H9 (cell line): ENCODE measurements at regions not wholly inside any gene's neighbourhood (a gene's known extent, or its start where the extent isn't known, plus 50 kb on each side); places are given as distances from the start of the nearest gene placed in this dataset.

Experiments
- DNase-seq: peaks from one replicate; pipeline ENCODE4 v3.0.0-alpha.2; 2017
- H2AFZ ChIP-seq: one replicate; pipeline ENCODE4 v1.6.1; 2013; ENCODE audit warnings: mild to moderate bottlenecking, low read length, control low read depth, moderate library complexity
- H2AK5ac ChIP-seq: 2 replicates; pipeline ENCODE4 v1.6.1; 2013; ENCODE audit warnings: low read length, control low read depth, mixed read lengths; ENCODE audit not compliant: insufficient read length
- H2BK120ac ChIP-seq: one replicate; pipeline ENCODE4 v1.6.1; 2013; ENCODE audit warnings: low read depth, mild to moderate bottlenecking, low read length, control low read depth, inconsistent platforms; ENCODE audit not compliant: poor library complexity, severe bottlenecking
- H2BK12ac ChIP-seq: 2 replicates; pipeline ENCODE4 v1.6.1; 2013; ENCODE audit warnings: low read length, control low read depth, mixed read lengths, low read depth; ENCODE audit not compliant: insufficient read length
- H2BK15ac ChIP-seq: 2 replicates; pipeline ENCODE4 v1.6.1; 2013; ENCODE audit warnings: low read depth, low read length, control low read depth
- H2BK20ac ChIP-seq: one replicate; pipeline ENCODE4 v1.6.1; 2013; ENCODE audit warnings: low read depth, mild to moderate bottlenecking, low read length, control low read depth, inconsistent platforms; ENCODE audit not compliant: poor library complexity, severe bottlenecking
- H2BK5ac ChIP-seq: 2 replicates; pipeline ENCODE4 v1.6.1; 2013; ENCODE audit warnings: low read length, control low read depth, mixed read lengths; ENCODE audit not compliant: insufficient read length
- H3K14ac ChIP-seq: 2 replicates; pipeline ENCODE4 v1.6.1; 2013; ENCODE audit warnings: low read length, control low read depth; ENCODE audit not compliant: insufficient read depth
- H3K18ac ChIP-seq: 2 replicates; pipeline ENCODE4 v1.6.1; 2013; ENCODE audit warnings: low read depth, mild to moderate bottlenecking, mixed read lengths, low read length, control low read depth; ENCODE audit not compliant: insufficient read length
- H3K23ac ChIP-seq: 2 replicates; pipeline ENCODE4 v1.6.1; 2013; ENCODE audit warnings: low read length, control low read depth, mixed read lengths, low read depth; ENCODE audit not compliant: insufficient read length
- H3K23me2 ChIP-seq: 2 replicates; pipeline ENCODE4 v1.6.1; 2013; ENCODE audit warnings: low read depth, mild to moderate bottlenecking, mixed read lengths, low read length, control low read depth; ENCODE audit not compliant: insufficient read length, poor library complexity, severe bottlenecking
- H3K27ac ChIP-seq: 2 replicates; pipeline ENCODE4 v1.5.1; 2013; ENCODE audit warnings: low read length, control low read depth, mixed read lengths, low read depth; ENCODE audit not compliant: insufficient read length
- H3K27me3 ChIP-seq: 2 replicates; pipeline ENCODE4 v1.6.1; 2013; ENCODE audit warnings: low read length, control low read depth, inconsistent platforms; ENCODE audit not compliant: insufficient read depth
- H3K4ac ChIP-seq: 2 replicates; pipeline ENCODE4 v1.6.1; 2013; ENCODE audit warnings: low read depth, mild to moderate bottlenecking, control low read depth, inconsistent platforms, low read length, moderate library complexity
- H3K4me1 ChIP-seq: 2 replicates; pipeline ENCODE4 v1.6.1; 2013; ENCODE audit warnings: low read length, control low read depth, inconsistent platforms; ENCODE audit not compliant: insufficient read depth
- H3K4me2 ChIP-seq: 2 replicates; pipeline ENCODE4 v1.6.1; 2013; ENCODE audit warnings: low read length, control low read depth, mixed read lengths; ENCODE audit not compliant: insufficient read length, insufficient read depth
- H3K56ac ChIP-seq: 2 replicates; pipeline ENCODE4 v1.6.1; 2013; ENCODE audit warnings: low read depth, mild to moderate bottlenecking, mixed read lengths, low read length, control low read depth; ENCODE audit not compliant: insufficient read length
- H3K79me1 ChIP-seq: 2 replicates; pipeline ENCODE4 v1.6.1; 2013; ENCODE audit warnings: low read depth, mild to moderate bottlenecking, moderate library complexity, low read length, control low read depth, inconsistent platforms; ENCODE audit not compliant: insufficient read depth, poor library complexity, severe bottlenecking
- H3K79me2 ChIP-seq: 2 replicates; pipeline ENCODE4 v1.6.1; 2013; ENCODE audit warnings: low read length, control low read depth, inconsistent platforms; ENCODE audit not compliant: insufficient read depth
- H3K9ac ChIP-seq: 2 replicates; pipeline ENCODE4 v1.6.1; 2013; ENCODE audit warnings: low read length, control low read depth, mixed read lengths; ENCODE audit not compliant: insufficient read length; ENCODE audit errors: extremely low read depth
- H3K9me3 ChIP-seq: one replicate; pipeline ENCODE4 v1.6.1; 2013; ENCODE audit warnings: low read depth, low read length, inconsistent platforms; ENCODE audit not compliant: control insufficient read depth
- H3T11ph ChIP-seq: one replicate; pipeline ENCODE4 v1.6.1; 2013; ENCODE audit warnings: mild to moderate bottlenecking, low read length, control low read depth, inconsistent platforms
- H4K20me1 ChIP-seq: one replicate; pipeline ENCODE4 v1.6.1; 2013; ENCODE audit not compliant: control insufficient read depth, insufficient read length, insufficient read depth
- H4K5ac ChIP-seq: 2 replicates; pipeline ENCODE4 v1.6.1; 2013; ENCODE audit warnings: low read depth, mild to moderate bottlenecking, mixed read lengths, low read length, control low read depth; ENCODE audit not compliant: insufficient read length
- H4K8ac ChIP-seq: replicated peaks from 2 replicates; pipeline ENCODE4 v1.6.1; 2013; ENCODE audit warnings: low read length, control low read depth, mixed read lengths, low read depth; ENCODE audit not compliant: insufficient read length
- H4K91ac ChIP-seq: 2 replicates; pipeline ENCODE4 v1.6.1; 2013; ENCODE audit warnings: low read depth, mild to moderate bottlenecking, moderate library complexity, mixed read lengths, low read length, control low read depth; ENCODE audit not compliant: insufficient read length
- H3K27ac Mint-ChIP-seq, 3 experiments: 2 replicates in 2 of 3; 3 replicates in 1 of 3; pipeline ENCODE4 v1.8.0; 2020 to 2021; ENCODE audit warnings: mixed read lengths in 3 of 3, mild to moderate bottlenecking in 1 of 3, moderate library complexity in 1 of 3
- H3K27me3 Mint-ChIP-seq: 2 replicates; pipeline ENCODE4 v1.8.0; 2021; ENCODE audit warnings: low read depth, mild to moderate bottlenecking, moderate library complexity, mixed read lengths
- H3K36me3 Mint-ChIP-seq, 3 experiments: 2 replicates in 2 of 3; 3 replicates in 1 of 3; pipeline ENCODE4 v1.8.0; 2020 to 2021; ENCODE audit warnings: low read depth in 3 of 3, mixed read lengths in 3 of 3; ENCODE audit not compliant: insufficient read depth in 1 of 3
- H3K4me1 Mint-ChIP-seq, 2 experiments: 2 replicates each; pipeline ENCODE4 v1.8.0; 2020; ENCODE audit warnings: mixed read lengths in 2 of 2
- H3K4me3 Mint-ChIP-seq, 2 experiments: 2 replicates in 1 of 2; 3 replicates in 1 of 2; pipeline ENCODE4 v1.8.0; 2020 to 2021; ENCODE audit warnings: mild to moderate bottlenecking in 2 of 2, mixed read lengths in 2 of 2, moderate library complexity in 1 of 2
- H3K9me3 Mint-ChIP-seq, 2 experiments: 2 replicates in 1 of 2; 3 replicates in 1 of 2; pipeline ENCODE4 v1.8.0; 2020; ENCODE audit warnings: mild to moderate bottlenecking in 2 of 2, mixed read lengths in 2 of 2, moderate library complexity in 1 of 2
- CTCF ChIP-seq: fragments of 200-600 bp; sonication (generic); conservative IDR thresholded peaks from 3 replicates; pipeline ENCODE4 v1.8.0; 2021; ENCODE audit warnings: antibody characterized with exemption, mild to moderate bottlenecking
- WGBS: extraction: QIAGEN DNeasy Blood & Tissue Kit; methylation state at CpG from one replicate; pipeline ENCODE4 v1.1.7; 2013; ENCODE audit warnings: missing lambda C conversion rate, low lambda C conversion rate, mixed read lengths; ENCODE audit not compliant: insufficient read length; ENCODE audit errors: extremely low coverage; 5-methylcytosine and 5-hydroxymethylcytosine counted together

DNA sequence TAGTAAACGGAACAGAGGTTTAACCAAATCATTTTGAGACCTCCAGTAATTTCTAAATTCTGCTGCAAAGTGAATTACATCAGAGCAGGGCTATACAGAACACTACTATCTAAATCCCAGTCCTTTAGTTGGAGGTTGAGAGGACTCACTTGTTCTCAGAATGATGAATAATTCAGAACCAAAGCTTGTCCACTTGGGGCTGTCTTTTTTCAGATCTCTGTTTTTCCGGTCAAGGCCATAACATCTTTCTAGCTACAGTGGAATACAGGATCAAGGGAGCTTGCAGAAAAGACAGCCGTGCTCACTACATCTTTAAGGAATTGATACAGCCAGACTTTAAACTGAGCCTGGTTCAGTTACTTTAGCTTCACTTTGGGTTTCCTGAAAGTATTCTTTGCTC, 194.5 kb downstream of the EFHB start:
- H3K14ac ChIP-seq, result no peak overlapping the region

More for the DNA sequence above, 194.5 kb downstream of the EFHB start:
- H3K9me3 ChIP-seq, result no peaks in the 10 kb centered on the region
- no peaks in the 10 kb centered on the region for H3K36me3 Mint-ChIP-seq
- H3K27me3 Mint-ChIP-seq, result no peaks in the 10 kb centered on the region
- no peak overlapping the region for H2AFZ ChIP-seq
- no peak overlapping the region for H3K9ac ChIP-seq
- DNase-seq, result no peak
- no CpG with 5 or more reads among the region's 3 CpGs for WGBS
- H2BK120ac ChIP-seq, result no peak overlapping the region
- H4K8ac ChIP-seq, result no peak overlapping the region
- H3K9me3 Mint-ChIP-seq, result no peaks in the 10 kb centered on the region
- no peak overlapping the region for H4K5ac ChIP-seq
- H2BK12ac ChIP-seq, result no peak overlapping the region
- H3T11ph ChIP-seq, result no peak overlapping the region
- no peaks in the 10 kb centered on the region for H3K79me1 ChIP-seq
- H2AK5ac ChIP-seq, result no peak overlapping the region
- no peak overlapping the region for H3K4ac ChIP-seq
- H2BK5ac ChIP-seq, result no peak overlapping the region
- H4K91ac ChIP-seq, result no peak overlapping the region
- H3K23ac ChIP-seq, result no peak overlapping the region
- no peak overlapping the region for H3K56ac ChIP-seq
- H3K4me1 Mint-ChIP-seq, result peaks cover 12 to 26% of the 10 kb centered on the region in 2 experiments
- H2BK20ac ChIP-seq, result no peak overlapping the region
- no peak overlapping the region for H3K27ac ChIP-seq
- no peaks in the 10 kb centered on the region for H3K27me3 ChIP-seq
- H3K79me2 ChIP-seq, result no peaks in the 10 kb centered on the region
- no peak overlapping the region for H3K4me2 ChIP-seq
- H2BK15ac ChIP-seq, result no peak overlapping the region
- TF ChIP-seq CTCF, result no peak
- no peak overlapping the region for H3K18ac ChIP-seq
- H3K4me1 ChIP-seq, result peaks cover 3% of the 10 kb centered on the region; the same call in 1 of the 2 replicates
- H3K4me3 Mint-ChIP-seq, result no peak overlapping the region
- H4K20me1 ChIP-seq, result no peaks in the 10 kb centered on the region
- H3K23me2 ChIP-seq, result no peaks in the 10 kb centered on the region
- H3K27ac Mint-ChIP-seq, result no peak overlapping the region
